Brain microvascular endothelial cell (primary cell): ENCODE measurements at regions not wholly inside any gene's neighbourhood (a gene's known extent, or its start where the extent isn't known, plus 50 kb on each side); places are given as distances from the start of the nearest gene placed in this dataset.
A peak's percentile ranks its signal among the peaks of the same experiment; 100 is the strongest.

Experiments
- DNase-seq: peaks from one replicate; pipeline ENCODE4 v3.0.0-alpha.2; 2020
- H3K27ac ChIP-seq: fragments of 250-450 bp; sonication (Bioruptor Pico); 2 replicates; pipeline ENCODE4 v1.5.1; 2020; ENCODE audit warnings: mild to moderate bottlenecking, moderate library complexity
- H3K27me3 ChIP-seq: fragments of 250-450 bp; sonication (Bioruptor Pico); replicated peaks from 2 replicates; pipeline ENCODE4 v1.5.1; 2020; ENCODE audit warnings: mild to moderate bottlenecking
- H3K36me3 ChIP-seq: fragments of 250-450 bp; sonication (Bioruptor Pico); replicated peaks from 2 replicates; pipeline ENCODE4 v1.5.1; 2020; ENCODE audit warnings: mild to moderate bottlenecking
- H3K4me3 ChIP-seq: 2 replicates; pipeline ENCODE4 v1.5.1; 2011; ENCODE audit warnings: low read depth, mild to moderate bottlenecking, control low read depth, low read length, moderate library complexity
- CTCF ChIP-seq: IDR thresholded peaks from 2 replicates; pipeline ENCODE4 v1.5.1; 2011; ENCODE audit warnings: low read depth, mild to moderate bottlenecking, moderate library complexity, low read length, control low read depth, inconsistent platforms; ENCODE audit errors: missing control alignments
- in situ Hi-C: cut with HindIII; loops from 2 replicates; pipeline ENCODE4 v1.10.0; 2017; ENCODE audit warnings: low sequenced_read_pairs, low pct_ligation_motif_present

- no peak overlapping the region for H3K4me3 ChIP-seq
- H3K27ac ChIP-seq: no peak overlapping the region
- H3K36me3 ChIP-seq: no peaks in the 10 kb centered on the region
- H3K27me3 ChIP-seq: no peaks in the 10 kb centered on the region
- no peak for TF ChIP-seq CTCF
- in situ Hi-C loops: no loop called here
- no peak for DNase-seq
Measured at GRCh38 chr14:65241125-65241752, 138.9 kb upstream of the MAX start.

- in situ Hi-C loops: no loop called here
- no peaks in the 10 kb centered on the region for H3K36me3 ChIP-seq
- no peak overlapping the region for H3K27ac ChIP-seq
- DNase-seq: no peak
- TF ChIP-seq CTCF: no peak
- H3K27me3 ChIP-seq: no peaks in the 10 kb centered on the region
- H3K4me3 ChIP-seq: no peak overlapping the region
Measured at GRCh38 chr14:65242732-65243134, 140.4 kb upstream of the MAX start.

GRCh38 chr14:65243766-65244442 lies 141.6 kb upstream of the MAX start:
- DNase-seq: no peak
- in situ Hi-C loops: no loop called here
- no peak for TF ChIP-seq CTCF
- no peaks in the 10 kb centered on the region for H3K36me3 ChIP-seq
- H3K27me3 ChIP-seq: no peaks in the 10 kb centered on the region
- no peak overlapping the region for H3K4me3 ChIP-seq
- peak overlapping the region; percentile 44 for H3K27ac ChIP-seq

- in situ Hi-C loops: no loop called here
- no peak overlapping the region for H3K27ac ChIP-seq
- TF ChIP-seq CTCF: no peak
Measured at GRCh38 chr14:65249471-65250161, 147.3 kb upstream of the MAX start.

GRCh38 chr14:65250162-65250495 lies 147.8 kb upstream of the MAX start:
- Histone ChIP-seq H3K4me3 (no peak overlapping the region), H3K27me3 (no peaks in the 10 kb centered on the region), H3K27ac (no peak overlapping the region), H3K36me3 (no peaks in the 10 kb centered on the region)
- in situ Hi-C loops: no loop called here
- no peak for DNase-seq
- TF ChIP-seq CTCF: no peak

More at GRCh38 chr14:65249471-65250161, 147.3 kb upstream of the MAX start:
- Histone ChIP-seq H3K27me3 (no peaks in the 10 kb centered on the region), H3K4me3 (no peak overlapping the region), H3K36me3 (no peaks in the 10 kb centered on the region)
- DNase-seq: no peak
